ENCODE measurements at regions not wholly inside any gene's neighbourhood (a gene's known extent, or its start where the extent isn't known, plus 50 kb on each side); places are given as distances from the start of the nearest gene placed in this dataset.

DNA sequence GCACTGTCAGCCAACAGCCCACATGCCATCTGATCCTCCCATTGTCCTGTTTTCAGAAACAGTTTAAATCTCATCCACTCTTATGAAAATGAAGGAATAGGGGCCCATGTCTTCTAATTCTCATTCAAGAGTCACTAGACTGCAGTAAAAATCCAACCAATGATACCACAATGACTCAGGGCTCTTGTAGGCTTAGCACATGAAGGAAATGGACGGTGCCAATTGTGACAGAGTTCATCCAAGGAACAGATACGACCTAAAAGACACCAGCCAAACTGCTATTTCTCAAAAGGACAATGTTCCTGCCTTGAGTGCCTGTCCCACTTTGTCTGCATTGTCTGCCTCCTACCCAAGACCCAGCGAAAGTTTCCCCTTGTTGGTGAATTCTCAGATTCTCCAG is 204.8 kb upstream of the COX10 start:
- TF ChIP-seq RAD21 (IDR thresholded peaks at IDR 0.05; ENCODE audit: low read depth) (no peak), TCF12 (IDR thresholded peaks at IDR 0.05; ENCODE audit: low read depth) (no peak), CEBPB (IDR thresholded peaks at IDR 0.05) (no peak), YY1 (IDR thresholded peaks at IDR 0.05; ENCODE audit: low read depth) (no peak), EP300 (IDR thresholded peaks at IDR 0.05; ENCODE audit: borderline replicate concordance) (no peak), TAF1 (IDR thresholded peaks at IDR 0.05; ENCODE audit: low read depth) (no peak)
- TF ChIP-seq, protein P1, sequence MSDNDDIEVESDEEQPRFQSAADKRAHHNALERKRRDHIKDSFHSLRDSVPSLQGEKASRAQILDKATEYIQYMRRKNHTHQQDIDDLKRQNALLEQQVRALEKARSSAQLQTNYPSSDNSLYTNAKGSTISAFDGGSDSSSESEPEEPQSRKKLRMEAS (IDR thresholded peaks at IDR 0.05): no peak
- TF ChIP-seq, protein P2, sequence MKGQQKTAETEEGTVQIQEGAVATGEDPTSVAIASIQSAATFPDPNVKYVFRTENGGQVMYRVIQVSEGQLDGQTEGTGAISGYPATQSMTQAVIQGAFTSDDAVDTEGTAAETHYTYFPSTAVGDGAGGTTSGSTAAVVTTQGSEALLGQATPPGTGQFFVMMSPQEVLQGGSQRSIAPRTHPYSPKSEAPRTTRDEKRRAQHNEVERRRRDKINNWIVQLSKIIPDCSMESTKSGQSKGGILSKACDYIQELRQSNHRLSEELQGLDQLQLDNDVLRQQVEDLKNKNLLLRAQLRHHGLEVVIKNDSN (IDR thresholded peaks at IDR 0.05): no peak
- TF ChIP-seq, protein P3, sequence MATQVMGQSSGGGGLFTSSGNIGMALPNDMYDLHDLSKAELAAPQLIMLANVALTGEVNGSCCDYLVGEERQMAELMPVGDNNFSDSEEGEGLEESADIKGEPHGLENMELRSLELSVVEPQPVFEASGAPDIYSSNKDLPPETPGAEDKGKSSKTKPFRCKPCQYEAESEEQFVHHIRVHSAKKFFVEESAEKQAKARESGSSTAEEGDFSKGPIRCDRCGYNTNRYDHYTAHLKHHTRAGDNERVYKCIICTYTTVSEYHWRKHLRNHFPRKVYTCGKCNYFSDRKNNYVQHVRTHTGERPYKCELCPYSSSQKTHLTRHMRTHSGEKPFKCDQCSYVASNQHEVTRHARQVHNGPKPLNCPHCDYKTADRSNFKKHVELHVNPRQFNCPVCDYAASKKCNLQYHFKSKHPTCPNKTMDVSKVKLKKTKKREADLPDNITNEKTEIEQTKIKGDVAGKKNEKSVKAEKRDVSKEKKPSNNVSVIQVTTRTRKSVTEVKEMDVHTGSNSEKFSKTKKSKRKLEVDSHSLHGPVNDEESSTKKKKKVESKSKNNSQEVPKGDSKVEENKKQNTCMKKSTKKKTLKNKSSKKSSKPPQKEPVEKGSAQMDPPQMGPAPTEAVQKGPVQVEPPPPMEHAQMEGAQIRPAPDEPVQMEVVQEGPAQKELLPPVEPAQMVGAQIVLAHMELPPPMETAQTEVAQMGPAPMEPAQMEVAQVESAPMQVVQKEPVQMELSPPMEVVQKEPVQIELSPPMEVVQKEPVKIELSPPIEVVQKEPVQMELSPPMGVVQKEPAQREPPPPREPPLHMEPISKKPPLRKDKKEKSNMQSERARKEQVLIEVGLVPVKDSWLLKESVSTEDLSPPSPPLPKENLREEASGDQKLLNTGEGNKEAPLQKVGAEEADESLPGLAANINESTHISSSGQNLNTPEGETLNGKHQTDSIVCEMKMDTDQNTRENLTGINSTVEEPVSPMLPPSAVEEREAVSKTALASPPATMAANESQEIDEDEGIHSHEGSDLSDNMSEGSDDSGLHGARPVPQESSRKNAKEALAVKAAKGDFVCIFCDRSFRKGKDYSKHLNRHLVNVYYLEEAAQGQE (IDR thresholded peaks at IDR 0.05; ENCODE audit: low read depth): no peak
